H1 (cell line): ENCODE measurements at regions not wholly inside any gene's neighbourhood (a gene's known extent, or its start where the extent isn't known, plus 50 kb on each side); places are given as distances from the start of the nearest gene placed in this dataset.

Source experiments
- CBX5 ChIP-seq: fragments of 300-800, 300-1000 bp; sonication (generic); IDR thresholded peaks from 2 replicates; pipeline ENCODE4 v1.7.1; 2016; ENCODE audit warnings: antibody characterized with exemption, low read length, low read depth
- CEBPB ChIP-seq: IDR thresholded peaks from 2 replicates; pipeline ENCODE4 v1.6.1; 2012; ENCODE audit warnings: low read depth, low read length
- CHD1 ChIP-seq: IDR thresholded peaks from 2 replicates; pipeline ENCODE4 v1.6.1; 2012; ENCODE audit warnings: low read depth, low read length, improper control_type of control experiment
- CHD2 ChIP-seq: IDR thresholded peaks from 2 replicates; pipeline ENCODE4 v1.6.1; 2012; ENCODE audit warnings: low read length, improper control_type of control experiment
- EP300 ChIP-seq, 2 experiments: IDR thresholded peaks; 1 replicate in 1 of 2; 2 replicates in 1 of 2; pipeline ENCODE4 v1.6.1; 2011 to 2012; ENCODE audit warnings: low read depth in 2 of 2, low read length in 2 of 2, mild to moderate bottlenecking in 2 of 2, borderline replicate concordance in 1 of 2, inconsistent platforms in 1 of 2, moderate library complexity in 1 of 2
- EZH2 ChIP-seq: fragments of 200-600 bp; sonication (generic); IDR thresholded peaks from 2 replicates; pipeline ENCODE4 v1.7.1; 2012; ENCODE audit warnings: low read depth, mild to moderate bottlenecking, moderate library complexity, low read length, inconsistent platforms; ENCODE audit not compliant: severe bottlenecking
- GABPA ChIP-seq: IDR thresholded peaks from 2 replicates; pipeline ENCODE4 v1.6.1; 2011; ENCODE audit warnings: mild to moderate bottlenecking, low read length, moderate library complexity, borderline replicate concordance; ENCODE audit not compliant: insufficient read depth
- POLR2A ChIP-seq, 2 experiments: IDR thresholded peaks; 1 replicate in 1 of 2; 2 replicates in 1 of 2; pipeline ENCODE4 v1.6.1; 2011; ENCODE audit warnings: low read depth in 2 of 2, low read length in 2 of 2, mild to moderate bottlenecking in 2 of 2; ENCODE audit errors: control extremely low read depth in 1 of 2
- RAD21 ChIP-seq, 2 experiments: IDR thresholded peaks in 1 of 2; conservative IDR thresholded peaks in 1 of 2; 2 replicates each; pipeline ENCODE4 v1.6.1; 2011; ENCODE audit warnings: low read depth in 2 of 2, low read length in 2 of 2, improper control_type of control experiment in 1 of 2, inconsistent platforms in 1 of 2, mild to moderate bottlenecking in 1 of 2, moderate library complexity in 1 of 2
- SAP30 ChIP-seq: fragments of 300-600 bp; sonication (generic); IDR thresholded peaks from 2 replicates; pipeline ENCODE4 v1.7.1; 2012; ENCODE audit warnings: low read length, moderate library complexity, mild to moderate bottlenecking, inconsistent platforms; ENCODE audit not compliant: insufficient read depth, insufficient replicate concordance
- TAF1 ChIP-seq: IDR thresholded peaks from 2 replicates; pipeline ENCODE4 v1.6.1; 2011; ENCODE audit warnings: mild to moderate bottlenecking, low read depth, low read length
- TF ChIP-seq, protein P1 (sequence below), 3 experiments: IDR thresholded peaks; 1 replicate in 2 of 3; 2 replicates in 1 of 3; pipeline versions ENCODE4 v1.5.1 to v1.6.1; 2011; ENCODE audit warnings: low read length in 3 of 3, mild to moderate bottlenecking in 3 of 3, inconsistent platforms in 2 of 3, low read depth in 1 of 3, moderate library complexity in 1 of 3; ENCODE audit not compliant: insufficient read depth in 1 of 3; ENCODE audit errors: control extremely low read depth in 1 of 3
- TF ChIP-seq, protein P2 (sequence below): IDR thresholded peaks from 2 replicates; pipeline ENCODE4 v1.6.1; 2011; ENCODE audit warnings: low read depth, mild to moderate bottlenecking, low read length; ENCODE audit not compliant: insufficient read depth
- TF ChIP-seq, protein P3 (sequence below): IDR thresholded peaks from 2 replicates; pipeline ENCODE4 v1.6.1; 2012; ENCODE audit warnings: inconsistent platforms

DNA sequence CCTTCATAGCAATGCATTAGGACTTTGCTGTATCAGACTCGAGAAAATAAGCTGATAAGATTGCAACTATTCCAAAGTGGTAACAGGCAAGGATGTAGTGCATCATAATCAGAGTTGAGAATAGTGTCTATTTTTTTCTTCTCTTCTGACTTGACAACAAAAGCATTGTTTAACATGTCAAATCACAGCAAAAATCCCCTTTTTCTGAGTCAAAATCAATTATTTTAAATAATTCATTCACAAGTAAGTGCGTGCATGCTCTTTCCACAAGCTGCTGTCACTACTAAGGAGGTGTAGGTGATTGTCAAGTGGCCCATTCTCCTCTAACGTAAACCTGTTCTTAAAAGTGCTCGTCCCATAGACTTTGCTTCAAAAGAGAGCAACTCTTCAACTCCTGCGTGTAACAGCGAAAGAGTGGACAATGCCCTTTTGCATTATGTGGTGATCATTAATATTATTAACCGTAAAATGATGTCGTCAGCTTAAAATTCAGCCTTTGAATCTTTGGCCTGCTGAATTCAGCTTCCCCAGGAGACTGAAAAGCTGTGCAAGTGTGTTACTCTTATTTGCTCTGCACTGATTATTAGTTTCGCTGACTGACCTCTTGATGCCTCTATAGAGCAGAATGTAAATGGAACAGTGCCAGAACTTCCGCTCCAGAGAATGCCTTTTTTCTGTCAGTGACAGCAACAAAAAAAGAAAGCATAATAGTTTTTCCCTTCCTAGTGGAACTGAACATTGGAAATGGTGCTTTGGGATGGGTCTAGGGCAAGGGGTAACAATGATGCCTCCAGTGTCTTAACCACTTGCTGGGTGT, 680.8 kb upstream of the SEMA6A start:
- TF ChIP-seq, protein P1, sequence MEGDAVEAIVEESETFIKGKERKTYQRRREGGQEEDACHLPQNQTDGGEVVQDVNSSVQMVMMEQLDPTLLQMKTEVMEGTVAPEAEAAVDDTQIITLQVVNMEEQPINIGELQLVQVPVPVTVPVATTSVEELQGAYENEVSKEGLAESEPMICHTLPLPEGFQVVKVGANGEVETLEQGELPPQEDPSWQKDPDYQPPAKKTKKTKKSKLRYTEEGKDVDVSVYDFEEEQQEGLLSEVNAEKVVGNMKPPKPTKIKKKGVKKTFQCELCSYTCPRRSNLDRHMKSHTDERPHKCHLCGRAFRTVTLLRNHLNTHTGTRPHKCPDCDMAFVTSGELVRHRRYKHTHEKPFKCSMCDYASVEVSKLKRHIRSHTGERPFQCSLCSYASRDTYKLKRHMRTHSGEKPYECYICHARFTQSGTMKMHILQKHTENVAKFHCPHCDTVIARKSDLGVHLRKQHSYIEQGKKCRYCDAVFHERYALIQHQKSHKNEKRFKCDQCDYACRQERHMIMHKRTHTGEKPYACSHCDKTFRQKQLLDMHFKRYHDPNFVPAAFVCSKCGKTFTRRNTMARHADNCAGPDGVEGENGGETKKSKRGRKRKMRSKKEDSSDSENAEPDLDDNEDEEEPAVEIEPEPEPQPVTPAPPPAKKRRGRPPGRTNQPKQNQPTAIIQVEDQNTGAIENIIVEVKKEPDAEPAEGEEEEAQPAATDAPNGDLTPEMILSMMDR (IDR thresholded peaks at IDR 0.05; ENCODE audit: control extremely low read depth in 1 of 3, insufficient read depth in 1 of 3, low read depth in 1 of 3, low read length in 3 of 3): no peak
- TF ChIP-seq, protein P2, sequence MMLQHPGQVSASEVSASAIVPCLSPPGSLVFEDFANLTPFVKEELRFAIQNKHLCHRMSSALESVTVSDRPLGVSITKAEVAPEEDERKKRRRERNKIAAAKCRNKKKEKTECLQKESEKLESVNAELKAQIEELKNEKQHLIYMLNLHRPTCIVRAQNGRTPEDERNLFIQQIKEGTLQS: no peak
- TF ChIP-seq EZH2: no peak
- TF ChIP-seq EP300 (IDR thresholded peaks at IDR 0.05; ENCODE audit: borderline replicate concordance in 1 of 2, low read depth in 2 of 2, low read length in 2 of 2): no peak
- TF ChIP-seq RAD21 (IDR thresholded peaks at IDR 0.05 in 1 of 2, conservative IDR thresholded peaks at IDR 0.05 in 1 of 2; ENCODE audit: low read depth in 2 of 2, low read length in 2 of 2): no peak
- TF ChIP-seq POLR2A (IDR thresholded peaks at IDR 0.05; ENCODE audit: control extremely low read depth in 1 of 2, low read depth in 2 of 2, low read length in 2 of 2): no peak
- TF ChIP-seq, protein P3, sequence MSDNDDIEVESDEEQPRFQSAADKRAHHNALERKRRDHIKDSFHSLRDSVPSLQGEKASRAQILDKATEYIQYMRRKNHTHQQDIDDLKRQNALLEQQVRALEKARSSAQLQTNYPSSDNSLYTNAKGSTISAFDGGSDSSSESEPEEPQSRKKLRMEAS: no peak
- no peak for TF ChIP-seq CEBPB
- no peak for TF ChIP-seq CHD1
- no peak for TF ChIP-seq GABPA
- no peak for TF ChIP-seq CBX5
- no peak for TF ChIP-seq SAP30
- no peak for TF ChIP-seq CHD2
- TF ChIP-seq TAF1: no peak
